DOHH2 (cell line): ENCODE measurements at regions not wholly inside any gene's neighbourhood (a gene's known extent, or its start where the extent isn't known, plus 50 kb on each side); places are given as distances from the start of the nearest gene placed in this dataset.

Source experiments
- EZH2phosphoT487 ChIP-seq: fragments of 200-600 bp; sonication (generic); IDR thresholded peaks from 2 replicates; pipeline ENCODE4 v1.6.1; 2017; ENCODE audit warnings: borderline replicate concordance, mild to moderate bottlenecking, antibody characterized with exemption, low read length, moderate library complexity, mixed read lengths
- TF ChIP-seq, protein P1 (sequence below): fragments of 200-600 bp; sonication (generic); IDR thresholded peaks from one replicate; pipeline ENCODE4 v1.5.1; 2014; ENCODE audit warnings: antibody characterized with exemption, mild to moderate bottlenecking, low read depth, low read length; ENCODE audit not compliant: poor library complexity, severe bottlenecking

DNA sequence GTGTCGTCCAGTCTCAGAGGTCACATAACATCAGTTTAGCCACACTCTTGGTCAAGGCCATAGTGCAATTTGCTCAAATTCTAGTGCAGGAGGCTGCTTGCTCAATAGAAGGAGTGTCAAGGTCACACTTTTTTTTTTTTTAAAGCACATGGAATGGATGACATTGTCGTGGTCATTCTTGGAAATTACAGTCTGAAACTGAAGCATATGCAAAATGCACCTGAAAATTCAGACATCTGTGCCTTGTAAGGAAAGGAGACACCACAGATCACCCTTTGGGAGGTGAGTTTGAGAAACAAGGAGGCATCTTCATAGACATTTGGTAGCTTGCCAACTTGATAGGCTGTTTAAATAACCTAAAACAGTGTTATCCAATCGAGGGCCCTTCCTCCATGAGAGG, 98.3 kb upstream of the ANKRD10 start:
- TF ChIP-seq, protein P1, sequence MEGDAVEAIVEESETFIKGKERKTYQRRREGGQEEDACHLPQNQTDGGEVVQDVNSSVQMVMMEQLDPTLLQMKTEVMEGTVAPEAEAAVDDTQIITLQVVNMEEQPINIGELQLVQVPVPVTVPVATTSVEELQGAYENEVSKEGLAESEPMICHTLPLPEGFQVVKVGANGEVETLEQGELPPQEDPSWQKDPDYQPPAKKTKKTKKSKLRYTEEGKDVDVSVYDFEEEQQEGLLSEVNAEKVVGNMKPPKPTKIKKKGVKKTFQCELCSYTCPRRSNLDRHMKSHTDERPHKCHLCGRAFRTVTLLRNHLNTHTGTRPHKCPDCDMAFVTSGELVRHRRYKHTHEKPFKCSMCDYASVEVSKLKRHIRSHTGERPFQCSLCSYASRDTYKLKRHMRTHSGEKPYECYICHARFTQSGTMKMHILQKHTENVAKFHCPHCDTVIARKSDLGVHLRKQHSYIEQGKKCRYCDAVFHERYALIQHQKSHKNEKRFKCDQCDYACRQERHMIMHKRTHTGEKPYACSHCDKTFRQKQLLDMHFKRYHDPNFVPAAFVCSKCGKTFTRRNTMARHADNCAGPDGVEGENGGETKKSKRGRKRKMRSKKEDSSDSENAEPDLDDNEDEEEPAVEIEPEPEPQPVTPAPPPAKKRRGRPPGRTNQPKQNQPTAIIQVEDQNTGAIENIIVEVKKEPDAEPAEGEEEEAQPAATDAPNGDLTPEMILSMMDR: no peak
- no peak for TF ChIP-seq EZH2phosphoT487
